Stimulated activated CD8-positive, alpha-beta memory T cell treated with anti-CD3 and anti-CD28 coated beads, Interleukin-7, amount 100 ng/mL, for 4 hours (primary cell): ENCODE measurements at regions not wholly inside any gene's neighbourhood (a gene's known extent, or its start where the extent isn't known, plus 50 kb on each side); places are given as distances from the start of the nearest gene placed in this dataset.
"Not testable (repeated sequence)": the region's sequence is repeated elsewhere in the genome, so short reads cannot be mapped to it uniquely, and the experiment has no call there.

ENCODE experiments used
- DNase-seq, 2 donors: peaks; one replicate each; pipeline ENCODE4 v3.0.0-alpha.2; 2020; ENCODE audit warnings: low read depth in 2 of 2

DNA sequence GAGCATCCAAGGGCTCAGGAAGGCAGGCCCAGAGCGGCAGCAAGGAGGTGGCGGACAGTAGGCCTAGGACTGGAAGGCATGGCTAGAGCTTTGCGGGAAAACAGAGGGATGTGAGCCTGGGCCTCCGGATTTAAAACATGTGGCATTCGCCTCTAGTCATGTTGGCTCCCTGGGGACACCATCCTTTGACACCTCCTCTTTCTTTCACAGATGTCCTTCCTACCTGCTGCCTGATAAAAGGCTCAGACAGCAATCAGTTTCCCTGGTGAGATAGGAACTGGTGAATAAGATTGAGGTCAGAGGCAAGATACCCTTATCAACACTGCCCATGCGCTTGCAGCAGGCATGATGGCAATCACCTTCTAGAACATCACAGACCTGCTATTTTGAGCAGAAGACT lies 277.6 kb downstream of the SIPA1L2 start:
- DNase-seq, result no peak

GRCh38 chr1:232351335-232351734 lies 278.6 kb downstream of the SIPA1L2 start:
- no peak for DNase-seq

DNA sequence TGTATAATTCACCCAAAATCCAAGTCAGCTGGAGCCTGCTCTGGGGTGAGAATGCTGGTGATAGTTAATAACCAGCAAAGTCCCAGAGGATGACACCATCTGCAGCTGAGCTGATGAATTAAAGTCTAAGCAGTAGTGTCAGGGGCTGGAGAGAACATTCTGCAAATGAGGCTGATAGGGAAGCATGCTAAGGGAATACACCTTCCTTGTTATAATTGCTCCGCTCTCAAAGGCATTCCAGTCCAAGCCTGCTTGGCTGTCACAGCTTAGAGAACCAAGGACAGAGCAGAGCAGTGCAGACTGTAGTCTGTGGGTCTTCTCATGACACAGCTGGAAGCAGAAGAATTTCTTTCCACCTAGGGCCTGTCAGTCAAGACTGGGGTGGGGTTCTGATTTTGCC lies 283.1 kb downstream of the SIPA1L2 start:
- DNase-seq, result no peak

DNA sequence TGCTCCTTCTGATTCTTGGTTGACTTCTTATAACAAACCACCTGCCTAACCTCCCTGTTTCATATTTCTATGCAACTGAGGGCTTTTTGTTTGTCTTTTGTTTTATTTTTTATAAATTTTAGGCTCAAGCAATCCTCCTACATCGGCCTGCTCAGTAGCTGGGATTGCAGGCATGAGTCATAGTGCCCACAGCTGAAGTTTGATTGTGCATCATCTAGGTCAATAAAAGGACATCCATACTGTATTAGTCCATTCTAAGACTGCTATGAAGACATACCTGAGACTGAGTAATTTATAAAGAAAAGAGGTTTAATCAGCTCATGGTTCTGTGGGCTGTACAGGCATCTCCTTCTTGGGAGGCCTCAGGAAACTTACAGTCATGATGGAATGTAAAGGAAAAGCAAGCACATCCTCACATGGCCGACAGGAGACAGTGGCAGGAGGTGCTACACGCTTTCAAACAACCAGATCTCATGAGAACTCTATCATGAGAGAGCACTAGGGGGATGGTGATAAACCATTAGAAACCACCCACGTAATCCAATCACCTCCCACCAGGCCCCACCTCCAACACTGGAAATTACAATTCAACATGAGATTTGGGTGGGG lies 285.0 kb downstream of the SIPA1L2 start:
- DNase-seq, result no peak

GRCh38 chr1:232344186-232344585 lies 285.7 kb downstream of the SIPA1L2 start:
- DNase-seq, result not testable (repeated sequence)

DNA sequence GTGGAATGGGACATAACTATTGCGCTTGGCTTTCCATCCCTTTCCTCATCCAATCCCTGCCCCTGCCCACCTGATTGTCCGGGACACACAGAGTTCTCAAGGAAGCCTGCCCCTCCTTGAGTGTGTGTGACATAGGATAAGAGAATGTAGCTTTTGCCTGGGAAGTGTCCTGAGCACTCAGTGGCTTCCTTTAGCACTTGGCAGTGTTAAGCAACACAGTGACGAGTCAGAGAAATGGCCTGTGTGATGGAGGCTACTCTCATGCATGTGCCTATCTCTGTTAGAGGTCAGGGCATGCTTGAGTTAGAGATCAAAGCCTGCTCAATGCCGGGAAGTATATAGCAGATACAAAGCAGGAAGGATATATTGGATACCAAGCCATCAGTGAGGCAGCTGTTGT lies 289.5 kb downstream of the SIPA1L2 start:
- no peak for DNase-seq

GRCh38 chr1:232339073-232339472 lies 290.9 kb downstream of the SIPA1L2 start:
- no peak for DNase-seq

GRCh38 chr1:232335741-232336293 lies 294.1 kb downstream of the SIPA1L2 start:
- no peak for DNase-seq

DNA sequence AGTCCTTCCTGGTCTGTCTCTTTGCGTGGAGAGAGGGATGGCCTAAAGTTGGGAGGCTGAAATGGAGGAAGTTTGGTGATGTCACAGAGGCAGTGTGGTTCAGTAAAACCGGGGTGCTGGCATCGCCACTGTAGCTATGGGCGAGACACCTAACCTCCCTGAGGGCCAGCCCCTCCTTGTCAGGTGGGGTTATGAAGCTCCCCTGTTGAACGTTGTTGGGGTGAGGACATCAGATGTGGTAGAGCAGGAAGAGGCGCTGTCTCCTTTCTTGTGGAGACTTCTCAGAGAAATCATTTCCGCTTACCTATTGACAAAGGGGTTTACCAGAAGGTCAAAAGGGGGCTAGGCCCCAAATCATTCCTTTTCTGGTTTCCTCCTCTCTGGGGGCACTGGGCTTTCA lies 294.7 kb downstream of the SIPA1L2 start:
- no peak for DNase-seq

GRCh38 chr1:232334811-232335210 lies 295.1 kb downstream of the SIPA1L2 start:
- DNase-seq, result no peak

GRCh38 chr1:232334246-232334645 lies 295.7 kb downstream of the SIPA1L2 start:
- DNase-seq, result no peak

- DNase-seq, result no peak
These were observed 296.5 kb downstream of the SIPA1L2 start for GRCh38 chr1:232333419-232333767.

- DNase-seq, result not testable (repeated sequence)
These were observed 297.1 kb downstream of the SIPA1L2 start for GRCh38 chr1:232332710-232333418.

- no peak for DNase-seq
These were observed 300.7 kb downstream of the SIPA1L2 start for GRCh38 chr1:232329103-232329813.

DNA sequence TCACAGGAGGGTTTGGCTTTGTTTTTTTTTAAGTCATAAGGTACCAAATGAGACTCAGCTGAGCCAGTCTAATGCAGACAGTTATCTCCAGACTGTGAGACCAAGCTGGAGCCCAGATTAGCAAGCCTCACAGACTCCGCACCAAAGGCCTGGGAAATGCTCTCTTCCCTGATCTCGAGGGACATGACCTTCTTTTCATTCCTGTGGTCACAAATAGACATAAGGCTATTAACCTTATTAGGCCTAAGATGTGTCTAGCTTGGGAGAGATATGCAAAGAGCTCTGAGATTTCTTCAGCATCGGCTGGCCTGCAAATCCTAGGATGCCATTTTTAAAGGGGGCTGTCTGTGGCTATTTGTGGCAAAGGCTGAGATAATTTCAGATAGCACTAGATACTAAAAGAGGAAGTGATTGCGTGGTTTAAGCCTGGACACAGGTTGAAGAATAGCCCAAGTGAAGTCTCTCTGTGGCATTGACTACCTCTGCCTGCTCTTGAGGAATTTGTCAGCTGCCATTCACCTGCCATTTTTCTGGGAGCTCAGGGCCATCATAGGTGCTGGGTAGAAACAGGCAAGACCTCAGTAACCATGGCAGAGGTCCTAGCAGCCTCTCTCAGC lies 301.3 kb downstream of the SIPA1L2 start:
- no peak for DNase-seq

DNA sequence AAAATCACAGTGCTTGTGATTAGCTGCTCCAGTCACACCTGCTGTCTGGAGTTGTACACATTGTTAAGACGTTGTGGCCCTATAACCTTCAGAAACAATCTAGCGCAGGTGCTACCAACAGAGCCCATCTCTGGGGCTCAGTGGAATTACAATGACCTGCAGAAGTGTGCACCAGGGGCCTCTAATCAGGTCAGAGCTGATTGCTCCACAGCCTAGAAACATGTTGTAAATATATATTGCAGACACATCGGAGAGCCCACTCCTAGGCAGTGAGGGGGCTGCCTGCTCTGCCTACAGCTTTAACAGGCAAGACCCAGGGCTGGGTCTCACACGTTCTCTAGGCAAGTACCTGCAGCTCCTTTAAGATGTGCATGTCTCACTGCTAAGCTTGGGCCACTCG lies 302.0 kb downstream of the SIPA1L2 start:
- no peak for DNase-seq

GRCh38 chr1:232327269-232327668 lies 302.7 kb downstream of the SIPA1L2 start:
- no peak for DNase-seq

- no peak for DNase-seq
These were observed 307.7 kb downstream of the SIPA1L2 start for GRCh38 chr1:232322162-232322734.

GRCh38 chr1:232319518-232320210 lies 310.3 kb downstream of the SIPA1L2 start:
- no peak for DNase-seq

DNA sequence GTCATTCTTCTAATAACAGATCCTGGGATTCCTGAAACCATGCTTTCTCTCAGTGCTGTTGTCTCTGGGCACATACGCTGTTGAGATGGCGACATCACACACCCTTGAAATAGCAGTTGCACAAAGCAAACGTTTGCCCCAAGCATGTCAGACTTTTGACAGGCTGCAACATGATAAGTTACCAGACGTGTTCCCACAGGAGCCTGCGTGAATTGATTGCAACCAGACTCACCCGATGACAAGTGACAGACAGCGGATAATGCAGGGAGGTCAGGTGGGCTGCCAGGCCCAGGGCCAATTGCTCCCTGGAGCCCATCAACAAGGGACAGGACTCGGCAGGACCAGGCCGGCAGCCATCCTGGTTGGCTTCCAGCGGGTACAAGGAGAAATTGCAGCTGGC lies 310.9 kb downstream of the SIPA1L2 start:
- no peak for DNase-seq

- no peak for DNase-seq
These were observed 311.8 kb downstream of the SIPA1L2 start for GRCh38 chr1:232318143-232318542.
